ENCODE measurements at regions not wholly inside any gene's neighbourhood (a gene's known extent, or its start where the extent isn't known, plus 50 kb on each side); places are given as distances from the start of the nearest gene placed in this dataset.

DNA sequence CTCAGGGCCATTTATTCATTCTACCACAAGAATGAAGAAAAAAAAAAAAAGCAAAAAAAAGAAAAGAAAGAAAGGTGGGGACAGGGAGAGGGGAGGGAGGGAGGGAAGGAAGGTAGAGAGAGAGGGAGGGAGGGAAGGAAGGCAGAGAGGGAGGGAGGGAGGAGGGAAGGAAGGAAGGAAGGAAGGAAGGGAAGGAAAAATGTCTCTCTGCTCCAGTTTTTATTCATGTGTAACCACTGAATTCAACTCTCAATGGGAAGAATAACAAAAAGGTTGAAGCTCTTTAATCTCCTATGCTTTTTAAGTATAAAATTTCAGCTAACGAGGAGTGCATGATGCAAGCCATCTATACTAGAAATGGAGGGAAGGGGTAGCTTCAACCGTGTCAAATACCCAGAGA, 287.3 kb downstream of the MREG start (continued):
- TF ChIP-seq, protein P1, sequence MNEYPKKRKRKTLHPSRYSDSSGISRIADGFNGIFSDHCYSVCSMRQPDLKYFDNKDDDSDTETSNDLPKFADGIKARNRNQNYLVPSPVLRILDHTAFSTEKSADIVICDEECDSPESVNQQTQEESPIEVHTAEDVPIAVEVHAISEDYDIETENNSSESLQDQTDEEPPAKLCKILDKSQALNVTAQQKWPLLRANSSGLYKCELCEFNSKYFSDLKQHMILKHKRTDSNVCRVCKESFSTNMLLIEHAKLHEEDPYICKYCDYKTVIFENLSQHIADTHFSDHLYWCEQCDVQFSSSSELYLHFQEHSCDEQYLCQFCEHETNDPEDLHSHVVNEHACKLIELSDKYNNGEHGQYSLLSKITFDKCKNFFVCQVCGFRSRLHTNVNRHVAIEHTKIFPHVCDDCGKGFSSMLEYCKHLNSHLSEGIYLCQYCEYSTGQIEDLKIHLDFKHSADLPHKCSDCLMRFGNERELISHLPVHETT (CRISPR knock-in tag; conservative IDR thresholded peaks at IDR 0.05 in 1 of 2, IDR thresholded peaks at IDR 0.05 in 1 of 2) = no peak
- TF ChIP-seq TEAD4 (IDR thresholded peaks at IDR 0.05; ENCODE audit: low read length) = no peak
- TF ChIP-seq TEAD4 (CRISPR knock-in tag; IDR thresholded peaks at IDR 0.05; ENCODE audit: borderline replicate concordance) = no peak

DNA sequence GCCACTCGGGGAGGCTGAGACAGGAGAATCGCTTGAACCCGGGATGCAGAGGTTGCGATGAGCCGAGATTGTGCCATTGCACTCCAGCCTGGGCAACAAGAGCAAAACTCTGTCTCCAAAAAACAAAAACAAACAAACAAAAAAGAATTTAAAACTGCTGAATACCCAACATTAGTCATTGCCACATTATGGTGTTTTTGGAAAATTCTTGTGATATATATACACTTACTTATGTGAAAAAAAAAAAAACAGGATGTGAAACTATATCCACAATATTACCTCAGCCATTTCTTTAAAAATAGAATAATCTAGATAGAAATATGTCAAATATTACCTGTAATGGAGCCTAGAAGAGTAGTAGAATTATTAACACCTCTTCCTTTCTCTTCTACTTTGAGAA, 288.3 kb upstream of the FN1 start:
- no TSS peak for BruUV-seq (replicated peaks)
- H3K9me1 ChIP-seq (ENCODE audit: control insufficient read depth, insufficient read depth, low read length) = no peaks in the 10 kb centered on the region
- no peaks in the 10 kb centered on the region for H3K36me3 ChIP-seq (ENCODE audit: control insufficient read depth, insufficient read depth, low read length)
- no peak for ATAC-seq
- TF ChIP-seq, protein P2, sequence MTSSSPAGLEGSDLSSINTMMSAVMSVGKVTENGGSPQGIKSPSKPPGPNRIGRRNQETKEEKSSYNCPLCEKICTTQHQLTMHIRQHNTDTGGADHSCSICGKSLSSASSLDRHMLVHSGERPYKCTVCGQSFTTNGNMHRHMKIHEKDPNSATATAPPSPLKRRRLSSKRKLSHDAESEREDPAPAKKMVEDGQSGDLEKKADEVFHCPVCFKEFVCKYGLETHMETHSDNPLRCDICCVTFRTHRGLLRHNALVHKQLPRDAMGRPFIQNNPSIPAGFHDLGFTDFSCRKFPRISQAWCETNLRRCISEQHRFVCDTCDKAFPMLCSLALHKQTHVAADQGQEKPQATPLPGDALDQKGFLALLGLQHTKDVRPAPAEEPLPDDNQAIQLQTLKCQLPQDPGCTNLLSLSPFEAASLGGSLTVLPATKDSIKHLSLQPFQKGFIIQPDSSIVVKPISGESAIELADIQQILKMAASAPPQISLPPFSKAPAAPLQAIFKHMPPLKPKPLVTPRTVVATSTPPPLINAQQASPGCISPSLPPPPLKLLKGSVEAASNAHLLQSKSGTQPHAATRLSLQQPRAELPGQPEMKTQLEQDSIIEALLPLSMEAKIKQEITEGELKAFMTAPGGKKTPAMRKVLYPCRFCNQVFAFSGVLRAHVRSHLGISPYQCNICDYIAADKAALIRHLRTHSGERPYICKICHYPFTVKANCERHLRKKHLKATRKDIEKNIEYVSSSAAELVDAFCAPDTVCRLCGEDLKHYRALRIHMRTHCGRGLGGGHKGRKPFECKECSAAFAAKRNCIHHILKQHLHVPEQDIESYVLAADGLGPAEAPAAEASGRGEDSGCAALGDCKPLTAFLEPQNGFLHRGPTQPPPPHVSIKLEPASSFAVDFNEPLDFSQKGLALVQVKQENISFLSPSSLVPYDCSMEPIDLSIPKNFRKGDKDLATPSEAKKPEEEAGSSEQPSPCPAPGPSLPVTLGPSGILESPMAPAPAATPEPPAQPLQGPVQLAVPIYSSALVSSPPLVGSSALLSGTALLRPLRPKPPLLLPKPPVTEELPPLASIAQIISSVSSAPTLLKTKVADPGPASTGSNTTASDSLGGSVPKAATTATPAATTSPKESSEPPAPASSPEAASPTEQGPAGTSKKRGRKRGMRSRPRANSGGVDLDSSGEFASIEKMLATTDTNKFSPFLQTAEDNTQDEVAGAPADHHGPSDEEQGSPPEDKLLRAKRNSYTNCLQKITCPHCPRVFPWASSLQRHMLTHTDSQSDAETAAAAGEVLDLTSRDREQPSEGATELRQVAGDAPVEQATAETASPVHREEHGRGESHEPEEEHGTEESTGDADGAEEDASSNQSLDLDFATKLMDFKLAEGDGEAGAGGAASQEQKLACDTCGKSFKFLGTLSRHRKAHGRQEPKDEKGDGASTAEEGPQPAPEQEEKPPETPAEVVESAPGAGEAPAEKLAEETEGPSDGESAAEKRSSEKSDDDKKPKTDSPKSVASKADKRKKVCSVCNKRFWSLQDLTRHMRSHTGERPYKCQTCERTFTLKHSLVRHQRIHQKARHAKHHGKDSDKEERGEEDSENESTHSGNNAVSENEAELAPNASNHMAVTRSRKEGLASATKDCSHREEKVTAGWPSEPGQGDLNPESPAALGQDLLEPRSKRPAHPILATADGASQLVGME (CRISPR knock-in tag; IDR thresholded peaks at IDR 0.05) = no peak
- TF ChIP-seq, protein P3, sequence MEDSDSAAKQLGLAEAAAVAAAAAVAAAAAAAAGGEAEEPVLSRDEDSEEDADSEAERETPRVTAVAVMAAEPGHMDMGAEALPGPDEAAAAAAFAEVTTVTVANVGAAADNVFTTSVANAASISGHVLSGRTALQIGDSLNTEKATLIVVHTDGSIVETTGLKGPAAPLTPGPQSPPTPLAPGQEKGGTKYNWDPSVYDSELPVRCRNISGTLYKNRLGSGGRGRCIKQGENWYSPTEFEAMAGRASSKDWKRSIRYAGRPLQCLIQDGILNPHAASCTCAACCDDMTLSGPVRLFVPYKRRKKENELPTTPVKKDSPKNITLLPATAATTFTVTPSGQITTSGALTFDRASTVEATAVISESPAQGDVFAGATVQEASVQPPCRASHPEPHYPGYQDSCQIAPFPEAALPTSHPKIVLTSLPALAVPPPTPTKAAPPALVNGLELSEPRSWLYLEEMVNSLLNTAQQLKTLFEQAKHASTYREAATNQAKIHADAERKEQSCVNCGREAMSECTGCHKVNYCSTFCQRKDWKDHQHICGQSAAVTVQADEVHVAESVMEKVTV (CRISPR knock-in tag; IDR thresholded peaks at IDR 0.05) = no peak
- no peak for TF ChIP-seq ZNF224 (CRISPR knock-in tag; IDR thresholded peaks at IDR 0.05)
- TF ChIP-seq ZZZ3 (IDR thresholded peaks at IDR 0.05) = no peak
- no peak for TF ChIP-seq ZNF165 (CRISPR knock-in tag; IDR thresholded peaks at IDR 0.05; ENCODE audit: borderline replicate concordance)
- no peak for TF ChIP-seq ZNF12 (CRISPR knock-in tag; IDR thresholded peaks at IDR 0.05)
- WGBS (ENCODE audit: insufficient coverage, low coverage, missing lambda C conversion rate) = 85% methylated on average over 2 of the region's 5 CpGs
- H2AFZ ChIP-seq (ENCODE audit: low read depth, low read length) = no peak overlapping the region
- no peaks in the 10 kb centered on the region for H3K79me2 ChIP-seq (ENCODE audit: control insufficient read depth, insufficient read depth, low read length)
- no peak for FAIRE-seq
- H3K27ac ChIP-seq (ENCODE audit: extremely low read depth, low read depth, low read length) = no peak overlapping the region
- H3K4me1 ChIP-seq (replicated peaks in 1 of 2; ENCODE audit: control insufficient read depth in 2 of 2, insufficient read depth in 2 of 2, low read length in 2 of 2) = peaks cover 0 to 6% of the 10 kb centered on the region in 2 experiments; a peak in 2 of 5 replicates
- no peaks in the 10 kb centered on the region for H3K9me3 ChIP-seq (replicated peaks; ENCODE audit: control insufficient read depth, insufficient read depth, low read depth, low read length)
- no peak for DNase-seq (ENCODE audit: extremely low read depth in 1 of 4, low spot score in 3 of 4)
- H4K20me1 ChIP-seq (replicated peaks; ENCODE audit: control insufficient read depth, insufficient read depth, low read length) = no peaks in the 10 kb centered on the region
- in situ Hi-C loops (cut with MboI) = no loop called here
- no peak overlapping the region for H3K4me2 ChIP-seq (ENCODE audit: insufficient read depth, low read length)
- ChIA-PET CTCF (ENCODE audit: low intra/inter-chr PET ratio) (no interaction called here), POLR2A (no interaction called here)
- no peak overlapping the region for H3K9ac ChIP-seq (ENCODE audit: insufficient read depth in 1 of 2, low read depth in 2 of 2, low read length in 2 of 2)
- H3K27me3 ChIP-seq (ENCODE audit: control insufficient read depth in 2 of 2, insufficient read depth in 2 of 2, low read length in 2 of 2) = no peaks in the 10 kb centered on the region
- no peak overlapping the region for H3K4me3 ChIP-seq
- intact Hi-C loops (cut with micrococcal nuclease) = no loop called here
